ENCODE measurements at regions not wholly inside any gene's neighbourhood (a gene's known extent, or its start where the extent isn't known, plus 50 kb on each side); places are given as distances from the start of the nearest gene placed in this dataset.

GRCh38 chr6:85110943-85111342, 338.9 kb upstream of the NT5E start:
- ChIA-PET CTCF (no interaction called here), POLR2A (no interaction called here)
- no peaks in the 10 kb centered on the region for H3K9me3 ChIP-seq
- Mint-ChIP-seq H3K4me1 (ENCODE audit: low read depth, unreplicated experiment) (no peaks in the 10 kb centered on the region), H3K27me3 (ENCODE audit: insufficient read depth, unreplicated experiment) (peaks cover 12% of the 10 kb centered on the region), H3K9me3 (ENCODE audit: unreplicated experiment) (no peaks in the 10 kb centered on the region), H3K27ac (ENCODE audit: unreplicated experiment) (no peak overlapping the region), H3K4me3 (ENCODE audit: unreplicated experiment) (no peak overlapping the region), H3K36me3 (ENCODE audit: insufficient read depth, unreplicated experiment) (no peaks in the 10 kb centered on the region)
- H3K36me3 ChIP-seq (ENCODE audit: control insufficient read depth, insufficient read depth, low read length): no peaks in the 10 kb centered on the region
- no peak for DNase-seq
- no TSS peak for BruUV-seq (replicated peaks)
- H3K4me3 ChIP-seq (ENCODE audit: low read depth, low read length): no peak overlapping the region
- no peaks in the 10 kb centered on the region for H3K27me3 ChIP-seq (replicated peaks; ENCODE audit: control insufficient read depth, insufficient read depth, low read length)
- no peaks in the 10 kb centered on the region for H3K4me1 ChIP-seq
- TF ChIP-seq, protein P1, sequence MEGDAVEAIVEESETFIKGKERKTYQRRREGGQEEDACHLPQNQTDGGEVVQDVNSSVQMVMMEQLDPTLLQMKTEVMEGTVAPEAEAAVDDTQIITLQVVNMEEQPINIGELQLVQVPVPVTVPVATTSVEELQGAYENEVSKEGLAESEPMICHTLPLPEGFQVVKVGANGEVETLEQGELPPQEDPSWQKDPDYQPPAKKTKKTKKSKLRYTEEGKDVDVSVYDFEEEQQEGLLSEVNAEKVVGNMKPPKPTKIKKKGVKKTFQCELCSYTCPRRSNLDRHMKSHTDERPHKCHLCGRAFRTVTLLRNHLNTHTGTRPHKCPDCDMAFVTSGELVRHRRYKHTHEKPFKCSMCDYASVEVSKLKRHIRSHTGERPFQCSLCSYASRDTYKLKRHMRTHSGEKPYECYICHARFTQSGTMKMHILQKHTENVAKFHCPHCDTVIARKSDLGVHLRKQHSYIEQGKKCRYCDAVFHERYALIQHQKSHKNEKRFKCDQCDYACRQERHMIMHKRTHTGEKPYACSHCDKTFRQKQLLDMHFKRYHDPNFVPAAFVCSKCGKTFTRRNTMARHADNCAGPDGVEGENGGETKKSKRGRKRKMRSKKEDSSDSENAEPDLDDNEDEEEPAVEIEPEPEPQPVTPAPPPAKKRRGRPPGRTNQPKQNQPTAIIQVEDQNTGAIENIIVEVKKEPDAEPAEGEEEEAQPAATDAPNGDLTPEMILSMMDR (IDR thresholded peaks at IDR 0.05; ENCODE audit: insufficient read depth in 1 of 2, low read depth in 1 of 2, low read length in 1 of 2, severe bottlenecking in 1 of 2, unreplicated experiment in 1 of 2): no peak
- intact Hi-C loops (cut with micrococcal nuclease; ENCODE audit: unreplicated experiment): no loop called here

DNA sequence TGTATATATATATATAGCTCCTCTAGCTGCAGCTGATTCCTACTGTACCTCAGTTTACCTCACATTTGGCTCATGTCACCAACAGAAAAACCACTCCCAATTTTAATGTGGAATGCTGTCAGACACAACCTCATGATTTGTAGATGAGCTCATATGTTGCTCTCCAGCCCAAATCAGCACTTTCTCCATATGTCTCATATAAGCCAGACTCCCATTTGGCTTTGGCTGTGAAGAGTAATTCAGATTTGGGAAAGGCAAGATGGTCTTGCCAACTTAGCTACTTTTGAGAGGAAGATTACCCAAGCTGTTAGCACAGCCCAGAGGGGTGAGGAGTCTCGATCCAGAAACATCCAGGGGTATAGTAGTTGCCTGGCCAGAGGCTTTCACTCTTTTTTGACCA, 342.2 kb upstream of the NT5E start:
- peaks cover 12% of the 10 kb centered on the region for H3K27me3 Mint-ChIP-seq (ENCODE audit: insufficient read depth, unreplicated experiment)
- Histone ChIP-seq H3K4me1 (no peaks in the 10 kb centered on the region), H3K36me3 (ENCODE audit: control insufficient read depth, insufficient read depth, low read length) (no peaks in the 10 kb centered on the region), H3K4me3 (ENCODE audit: low read depth, low read length) (no peak overlapping the region), H3K9me3 (no peaks in the 10 kb centered on the region), H3K27me3 (replicated peaks; ENCODE audit: control insufficient read depth, insufficient read depth, low read length) (no peaks in the 10 kb centered on the region)
- no peaks in the 10 kb centered on the region for H3K9me3 Mint-ChIP-seq (ENCODE audit: unreplicated experiment)
- no peak overlapping the region for H3K4me3 Mint-ChIP-seq (ENCODE audit: unreplicated experiment)
- TF ChIP-seq, protein P1 (IDR thresholded peaks at IDR 0.05; ENCODE audit: insufficient read depth in 1 of 2, low read depth in 1 of 2, low read length in 1 of 2, severe bottlenecking in 1 of 2, unreplicated experiment in 1 of 2): no peak
- POLR2A ChIA-PET: no interaction called here
- CTCF ChIA-PET: no interaction called here
- no TSS peak for BruUV-seq (replicated peaks)
- H3K36me3 Mint-ChIP-seq (ENCODE audit: insufficient read depth, unreplicated experiment): no peaks in the 10 kb centered on the region
- H3K27ac Mint-ChIP-seq (ENCODE audit: unreplicated experiment): no peak overlapping the region
- no peak for DNase-seq
- intact Hi-C loops (cut with micrococcal nuclease; ENCODE audit: unreplicated experiment): no loop called here
- no peaks in the 10 kb centered on the region for H3K4me1 Mint-ChIP-seq (ENCODE audit: low read depth, unreplicated experiment)

DNA sequence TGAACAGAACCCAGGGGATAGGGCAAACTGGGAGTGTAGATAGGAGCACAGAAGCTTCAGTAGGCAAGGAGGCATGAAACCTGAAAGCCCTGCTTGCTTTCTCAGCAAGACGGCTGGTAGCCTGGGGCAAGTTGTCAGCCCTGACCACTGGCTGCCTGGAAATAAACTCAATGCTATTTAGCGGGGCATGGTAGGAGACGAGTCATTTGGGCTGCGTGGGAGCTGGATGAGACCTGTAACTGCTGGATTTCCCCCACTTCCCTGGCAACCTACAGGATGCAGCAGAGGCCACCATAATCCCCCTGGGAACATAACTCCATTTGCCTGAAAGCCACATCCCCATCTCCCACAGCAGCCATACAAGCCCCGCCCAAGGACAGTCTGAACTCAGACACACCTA, 332.6 kb upstream of the TBX18 start:
- Mint-ChIP-seq H3K4me3 (ENCODE audit: unreplicated experiment) (no peak overlapping the region), H3K9me3 (ENCODE audit: unreplicated experiment) (no peaks in the 10 kb centered on the region), H3K4me1 (ENCODE audit: low read depth, unreplicated experiment) (no peaks in the 10 kb centered on the region), H3K27ac (ENCODE audit: unreplicated experiment) (no peak overlapping the region), H3K27me3 (ENCODE audit: insufficient read depth, unreplicated experiment) (no peaks in the 10 kb centered on the region), H3K36me3 (ENCODE audit: insufficient read depth, unreplicated experiment) (no peaks in the 10 kb centered on the region)
- Histone ChIP-seq H3K9me3 (no peaks in the 10 kb centered on the region), H3K27me3 (replicated peaks; ENCODE audit: control insufficient read depth, insufficient read depth, low read length) (no peaks in the 10 kb centered on the region), H3K36me3 (ENCODE audit: control insufficient read depth, insufficient read depth, low read length) (no peaks in the 10 kb centered on the region), H3K4me3 (ENCODE audit: low read depth, low read length) (no peak overlapping the region), H3K4me1 (no peaks in the 10 kb centered on the region)
- DNase-seq: no peak
- ChIA-PET CTCF (no interaction called here), POLR2A (no interaction called here)
- TF ChIP-seq, protein P1 (IDR thresholded peaks at IDR 0.05; ENCODE audit: insufficient read depth in 1 of 2, low read depth in 1 of 2, low read length in 1 of 2, severe bottlenecking in 1 of 2, unreplicated experiment in 1 of 2): no peak
- intact Hi-C loops (cut with micrococcal nuclease; ENCODE audit: unreplicated experiment): no loop called here
- no TSS peak for BruUV-seq (replicated peaks)
